K562 (cell line): ENCODE measurements at regions not wholly inside any gene's neighbourhood (a gene's known extent, or its start where the extent isn't known, plus 50 kb on each side); places are given as distances from the start of the nearest gene placed in this dataset.
A peak's percentile ranks its signal among the peaks of the same experiment; 100 is the strongest.

Experiments
- CC2D1A ChIP-seq: fragments of 450-650 bp; IDR thresholded peaks from 2 replicates; pipeline ENCODE4 v1.6.1; 2017; ENCODE audit warnings: mild to moderate bottlenecking
- ELF1 ChIP-seq: fragments of 200-800 bp; sonication (Bioruptor generic); IDR thresholded peaks from 2 replicates; pipeline ENCODE4 v1.6.1; 2016; ENCODE audit warnings: missing genetic modification characterization, missing compliant biosample characterization
- FOXP4 ChIP-seq: sonication (generic); formaldehyde crosslinking; IDR thresholded peaks from 2 replicates; pipeline ENCODE4 v1.8.0; 2022; ENCODE audit warnings: mild to moderate bottlenecking, missing genetic modification reagents, borderline replicate concordance
- HMGN3 ChIP-seq: IDR thresholded peaks from 2 replicates; pipeline ENCODE4 v1.6.1; 2011; ENCODE audit warnings: borderline replicate concordance, low read depth, mild to moderate bottlenecking, mixed read lengths, low read length; ENCODE audit not compliant: insufficient read length; ENCODE audit errors: extremely low read depth
- KLF10 ChIP-seq: fragments of 250-450 bp; sonication (Bioruptor Pico); IDR thresholded peaks from 2 replicates; pipeline ENCODE4 v1.6.1; 2021; ENCODE audit warnings: matching md5 sums
- MAFF ChIP-seq: IDR thresholded peaks from 2 replicates; pipeline ENCODE4 v1.6.1; 2012; ENCODE audit warnings: low read length, improper control_type of control experiment
- MAFK ChIP-seq: IDR thresholded peaks from 2 replicates; pipeline ENCODE4 v1.6.1; 2011; ENCODE audit warnings: low read length, improper control_type of control experiment
- MGA ChIP-seq: fragments of 450-650 bp; IDR thresholded peaks from 2 replicates; pipeline ENCODE4 v1.6.1; 2016; ENCODE audit warnings: mild to moderate bottlenecking, moderate library complexity
- NR1H2 ChIP-seq: sonication (generic); formaldehyde crosslinking; IDR thresholded peaks from 2 replicates; pipeline ENCODE4 v1.4.0; 2020; ENCODE audit warnings: mild to moderate bottlenecking, missing genetic modification reagents
- ZNF316 ChIP-seq: fragments of 450-650 bp; IDR thresholded peaks from 2 replicates; pipeline ENCODE4 v1.6.1; 2016
- ZNF561 ChIP-seq: fragments of 450-650 bp; formaldehyde crosslinking; conservative IDR thresholded peaks from 2 replicates; pipeline ENCODE4 v1.4.0; 2020; ENCODE audit warnings: mild to moderate bottlenecking, moderate library complexity
- ZNF778 ChIP-seq: fragments of 450-650 bp; formaldehyde crosslinking; IDR thresholded peaks from 2 replicates; pipeline ENCODE4 v1.4.0; 2020; ENCODE audit warnings: mild to moderate bottlenecking, moderate library complexity

GRCh38 chr6:55654445-55654844, 75.5 kb upstream of the HMGCLL1 start (continued):
- no peak for TF ChIP-seq FOXP4 (CRISPR knock-in tag)
- no peak for TF ChIP-seq HMGN3
- TF ChIP-seq MAFF, result peak; percentile 46; the same call in 1 of the 2 replicates
- TF ChIP-seq ZNF561 (CRISPR knock-in tag), result no peak
- no peak for TF ChIP-seq KLF10
- peak; percentile 36; the same call in 1 of the 2 replicates for TF ChIP-seq MAFK
- TF ChIP-seq MGA, result no peak
- no peak for TF ChIP-seq ELF1 (tag)
- TF ChIP-seq CC2D1A, result no peak
- TF ChIP-seq ZNF316, result peak; percentile 24; the same call in 1 of the 2 replicates
- TF ChIP-seq NR1H2 (CRISPR knock-in tag), result no peak
- no peak for TF ChIP-seq ZNF778 (CRISPR knock-in tag)
